ENCODE measurements at regions not wholly inside any gene's neighbourhood (a gene's known extent, or its start where the extent isn't known, plus 50 kb on each side); places are given as distances from the start of the nearest gene placed in this dataset.

DNA sequence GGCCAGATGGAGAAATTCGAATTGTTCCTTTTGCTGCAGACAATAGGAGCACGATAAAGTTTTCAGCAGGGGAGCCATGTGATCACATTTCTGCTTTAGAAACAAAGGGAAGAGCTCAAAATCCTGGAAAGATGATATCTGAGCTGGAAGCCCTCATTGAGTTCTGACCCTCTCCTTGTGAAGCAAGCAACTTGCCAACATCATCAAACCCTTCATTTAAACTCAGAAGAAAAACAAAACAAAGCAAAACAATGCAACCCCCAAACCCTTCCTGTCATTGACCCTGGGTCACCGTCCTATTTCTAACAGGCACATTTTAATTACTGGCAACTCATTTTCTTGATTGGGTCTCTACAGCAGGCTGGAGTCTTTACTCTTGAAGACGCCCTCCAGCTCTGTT lies 198.3 kb upstream of the ZNF32 start:
- TF ChIP-seq CTCF (IDR thresholded peaks at IDR 0.05): no peak
- TF ChIP-seq POLR2A (IDR thresholded peaks at IDR 0.05): no peak
- TF ChIP-seq POLR2AphosphoS5 (IDR thresholded peaks at IDR 0.05): no peak
